A549 (cell line): ENCODE measurements at regions not wholly inside any gene's neighbourhood (a gene's known extent, or its start where the extent isn't known, plus 50 kb on each side); places are given as distances from the start of the nearest gene placed in this dataset.

Experiments
- CEBPB ChIP-seq, 2 experiments: fragments of >200 bp in 1 of 2; sonication (Bioruptor Twin) in 1 of 2; formaldehyde crosslinking in 1 of 2; IDR thresholded peaks; 2 replicates each; pipeline ENCODE4 v1.6.1; 2012 to 2016
- CTCF ChIP-seq: fragments of >200 bp; sonication (Bioruptor Twin); formaldehyde crosslinking; IDR thresholded peaks from 3 replicates; pipeline ENCODE4 v1.5.1; 2016
- E2F6 ChIP-seq: IDR thresholded peaks from 2 replicates; pipeline ENCODE4 v1.6.1; 2012; ENCODE audit warnings: low read depth, borderline replicate concordance
- EP300 ChIP-seq, 2 experiments: fragments of >200 bp; sonication (Bioruptor Twin); formaldehyde crosslinking; IDR thresholded peaks; 2 replicates in 1 of 2; 3 replicates in 1 of 2; pipeline ENCODE4 v1.6.1; 2016 to 2017
- HMGXB4 ChIP-seq: fragments of 250-450 bp; sonication (Bioruptor Pico); IDR thresholded peaks from 2 replicates; pipeline ENCODE4 v1.5.0; 2021; ENCODE audit warnings: mild to moderate bottlenecking, moderate library complexity, borderline replicate concordance
- NR3C1 ChIP-seq: fragments of >200 bp; sonication (Bioruptor Twin); formaldehyde crosslinking; IDR thresholded peaks from 3 replicates; pipeline ENCODE4 v1.6.1; 2017
- PBX3 ChIP-seq: IDR thresholded peaks from 2 replicates; pipeline ENCODE4 v1.6.1; 2012
- POLR2A ChIP-seq: IDR thresholded peaks from 2 replicates; pipeline ENCODE4 v1.6.1; 2012; ENCODE audit warnings: mild to moderate bottlenecking, low read length
- REST ChIP-seq: fragments of 200-600 bp; sonication (generic); IDR thresholded peaks from 2 replicates; pipeline ENCODE4 v1.6.1; 2016; ENCODE audit warnings: antibody characterized with exemption, mild to moderate bottlenecking, moderate library complexity
- RFX5 ChIP-seq: fragments of 450-650 bp; IDR thresholded peaks from 2 replicates; pipeline ENCODE4 v1.7.1; 2014; ENCODE audit warnings: antibody characterized with exemption, mild to moderate bottlenecking, moderate library complexity
- SMC3 ChIP-seq: fragments of >200 bp; sonication (Bioruptor Twin); formaldehyde crosslinking; IDR thresholded peaks from 3 replicates; pipeline ENCODE4 v1.6.1; 2018; ENCODE audit warnings: inconsistent platforms
- SREBF2 ChIP-seq: fragments of 450-650 bp; IDR thresholded peaks from 2 replicates; pipeline ENCODE4 v1.6.1; 2014; ENCODE audit warnings: mild to moderate bottlenecking, moderate library complexity

- TF ChIP-seq POLR2A (no peak), SMC3 (no peak), NR3C1 (no peak), SREBF2 (no peak), HMGXB4 (CRISPR knock-in tag) (no peak), REST (no peak), CTCF (no peak), PBX3 (no peak), EP300 (IDR thresholded peaks at IDR 0.05) (no peak), RFX5 (no peak), E2F6 (no peak), CEBPB (IDR thresholded peaks at IDR 0.05) (no peak)
These were observed 140.8 kb upstream of the SLC35G4 start for GRCh38 chr18:11468617-11469016.
